HG03135 (cell line): ENCODE measurements at regions not wholly inside any gene's neighbourhood (a gene's known extent, or its start where the extent isn't known, plus 50 kb on each side); places are given as distances from the start of the nearest gene placed in this dataset.

Experiments used
- ATAC-seq: cut with Tn5 transposase; IDR thresholded peaks from one replicate; pipeline ENCODE4 v1.9.1; 2021; ENCODE audit warnings: mild to moderate bottlenecking, moderate library complexity; ENCODE audit not compliant: unreplicated experiment

GRCh38 chr2:216914491-216914890 is 54.6 kb upstream of the TNP1 start:
- ATAC-seq, result no peak

GRCh38 chr2:216911886-216912285 is 52.0 kb upstream of the TNP1 start:
- no peak for ATAC-seq

- ATAC-seq, result no peak
Observed at GRCh38 chr2:216911008-216911407, 51.1 kb upstream of the TNP1 start.

- no peak for ATAC-seq
Observed at GRCh38 chr2:216909541-216910210, 49.8 kb upstream of the TNP1 start.
